K562 (cell line): ENCODE measurements at regions not wholly inside any gene's neighbourhood (a gene's known extent, or its start where the extent isn't known, plus 50 kb on each side); places are given as distances from the start of the nearest gene placed in this dataset.

Source experiments
- ATAC-seq: fragments of 200-7000 bp; cut with Tn5 transposase; 3 replicates; pipeline ENCODE4 v1.9.1; 2020; ENCODE audit warnings: moderate library complexity
- BruUV-seq: library from RNA; stranded (reverse); fragments of 400-500 nt; replicated peaks from 2 replicates; lab custom pipeline; 2021; lab: Mats Ljungman, UMichigan
- CTCF ChIA-PET: fragments of 300-600 bp; formaldehyde crosslinking; extraction: SDS; loops from one replicate; lab custom pipeline; 2021; ENCODE audit warnings: low intra/inter-chr PET ratio; lab: Yijun Ruan, JAX
- POLR2A ChIA-PET: fragments of 300-600, 350-650 bp; sonication (Branson Sonifier 250); formaldehyde crosslinking; extraction: SDS; loops from one replicate; lab custom pipeline; 2021; ENCODE audit warnings: antibody characterized with exemption, inconsistent platforms; lab: Yijun Ruan, JAX
- DNase-seq, 4 experiments: peaks; one replicate each; pipeline versions ENCODE4 v3.0.0 to v3.0.0-alpha.2; 2011 to 2018; ENCODE audit warnings: low spot score in 3 of 4, mixed read lengths in 3 of 4; ENCODE audit errors: extremely low read depth in 1 of 4
- FAIRE-seq: peaks from 2 replicates; lab custom pipeline; 2011; peaks lifted over from hg19 to GRCh38; lab: Jason Lieb, UNC
- H2AFZ ChIP-seq: 2 replicates; pipeline ENCODE4 v1.6.0; 2011; ENCODE audit warnings: low read depth, low read length, control low read depth, inconsistent platforms
- H3K27ac ChIP-seq: fragments of 200-600 bp; 3 replicates; pipeline ENCODE4 v1.8.0; 2011; ENCODE audit warnings: low read depth, mild to moderate bottlenecking, control low read depth, inconsistent platforms, low read length, moderate library complexity, mixed read lengths; ENCODE audit errors: extremely low read depth
- H3K27me3 ChIP-seq, 2 experiments: fragments of 300-600 bp in 1 of 2; 2 replicates in 1 of 2; 3 replicates in 1 of 2; pipeline versions ENCODE4 v1.6.0 to v1.8.0; 2011; ENCODE audit warnings: inconsistent platforms in 2 of 2, low read length in 2 of 2, mild to moderate bottlenecking in 1 of 2, mixed read lengths in 1 of 2, moderate library complexity in 1 of 2; ENCODE audit not compliant: control insufficient read depth in 2 of 2, insufficient read depth in 2 of 2
- H3K36me3 ChIP-seq: fragments of 300-600 bp; 3 replicates; pipeline ENCODE4 v1.8.0; 2011; ENCODE audit warnings: mild to moderate bottlenecking, low read length, inconsistent platforms; ENCODE audit not compliant: control insufficient read depth, insufficient read depth
- H3K4me1 ChIP-seq, 2 experiments: fragments of 200-600 bp in 1 of 2; replicated peaks in 1 of 2; 2 replicates in 1 of 2; 3 replicates in 1 of 2; pipeline versions ENCODE4 v1.5.1 to v1.8.0; 2011; ENCODE audit warnings: inconsistent platforms in 2 of 2, low read length in 2 of 2, mild to moderate bottlenecking in 1 of 2, mixed read lengths in 1 of 2, moderate library complexity in 1 of 2; ENCODE audit not compliant: control insufficient read depth in 2 of 2, insufficient read depth in 2 of 2
- H3K4me2 ChIP-seq: 2 replicates; pipeline ENCODE4 v1.6.1; 2011; ENCODE audit warnings: low read length, control low read depth, inconsistent platforms, mixed read lengths; ENCODE audit not compliant: insufficient read depth
- H3K4me3 ChIP-seq: fragments of 200-600 bp; sonication (generic), shearing (Covaris generic); 2 replicates; pipeline ENCODE4 v1.5.1; 2016; ENCODE audit warnings: control low read depth, inconsistent platforms
- H3K79me2 ChIP-seq: fragments of 200-600 bp; 3 replicates; pipeline ENCODE4 v1.8.0; 2011; ENCODE audit warnings: low read length, inconsistent platforms; ENCODE audit not compliant: control insufficient read depth, insufficient read depth
- H3K9ac ChIP-seq, 2 experiments: 2 replicates each; pipeline versions ENCODE4 v1.6.0 to v1.6.1; 2011; ENCODE audit warnings: low read depth in 2 of 2, low read length in 2 of 2, control low read depth in 1 of 2, inconsistent platforms in 1 of 2, mild to moderate bottlenecking in 1 of 2, mixed read lengths in 1 of 2; ENCODE audit not compliant: insufficient read depth in 1 of 2
- H3K9me1 ChIP-seq: one replicate; pipeline ENCODE4 v1.6.0; 2011; ENCODE audit warnings: inconsistent platforms, mild to moderate bottlenecking, low read length, moderate library complexity; ENCODE audit not compliant: control insufficient read depth, insufficient read depth
- H3K9me3 ChIP-seq: replicated peaks from 2 replicates; pipeline ENCODE4 v1.5.1; 2011; ENCODE audit warnings: low read depth, low read length, inconsistent platforms; ENCODE audit not compliant: control insufficient read depth, insufficient read depth
- H4K20me1 ChIP-seq: replicated peaks from 2 replicates; pipeline ENCODE4 v1.6.1; 2011; ENCODE audit warnings: low read length, inconsistent platforms, mixed read lengths; ENCODE audit not compliant: control insufficient read depth, insufficient read depth
- CBFB ChIP-seq: sonication (generic); formaldehyde crosslinking; IDR thresholded peaks from 2 replicates; pipeline ENCODE4 v1.4.0; 2020; ENCODE audit warnings: mild to moderate bottlenecking, missing genetic modification reagents
- FUS ChIP-seq: fragments of 200-400 bp; formaldehyde crosslinking; optimal IDR thresholded peaks from 2 replicates; pipeline ENCODE3; 2017; ENCODE audit warnings: low read depth, low read length
- ILF3 ChIP-seq: fragments of 450-650 bp; IDR thresholded peaks from 2 replicates; pipeline ENCODE4 v1.6.1; 2018; ENCODE audit warnings: antibody characterized with exemption, mild to moderate bottlenecking, moderate library complexity, borderline replicate concordance
- MCM2 ChIP-seq: fragments of 450-650 bp; IDR thresholded peaks from 2 replicates; pipeline ENCODE4 v1.6.1; 2017; ENCODE audit warnings: low read depth, mild to moderate bottlenecking
- MCM3 ChIP-seq: fragments of 450-650 bp; IDR thresholded peaks from 2 replicates; pipeline ENCODE4 v1.6.1; 2016
- POU5F1 ChIP-seq: fragments of 150-350 bp; IDR thresholded peaks from 2 replicates; pipeline ENCODE4 v1.6.1; 2014; ENCODE audit warnings: borderline replicate concordance, low read length, low read depth, mild to moderate bottlenecking; ENCODE audit not compliant: partially characterized antibody
- SRF ChIP-seq, 2 experiments: fragments of 250-450, 450-650 bp in 1 of 2; sonication (Bioruptor Pico) in 1 of 2; sonication (generic) in 1 of 2; formaldehyde crosslinking; IDR thresholded peaks; 2 replicates each; pipeline versions ENCODE4 v1.5.0 to v1.5.1; 2020 to 2022; ENCODE audit warnings: mild to moderate bottlenecking in 1 of 2, missing genetic modification reagents in 1 of 2
- ZKSCAN8 ChIP-seq: fragments of 200-800 bp; sonication (Bioruptor generic); IDR thresholded peaks from 2 replicates; pipeline ENCODE4 v1.6.1; 2016; ENCODE audit warnings: missing genetic modification characterization, missing compliant biosample characterization
- WGBS: fragments of 100-300 bp; shearing (Covaris generic); methylation state at CpG from one replicate; pipeline ENCODE4 v1.1.6; 2016; ENCODE audit warnings: low coverage, mixed read lengths; ENCODE audit not compliant: insufficient coverage; ENCODE audit errors: missing lambda C conversion rate; 5-methylcytosine and 5-hydroxymethylcytosine counted together
- in situ Hi-C: fragments of 300-500 bp; cut with MboI; formaldehyde crosslinking; loops from 4 replicates; pipeline ENCODE4 v1.15.0; 2018; ENCODE audit warnings: inconsistent platforms, mixed read lengths
- intact Hi-C: fragments of 100-400 bp; cut with micrococcal nuclease; formaldehyde crosslinking; loops from 2 replicates; pipeline ENCODE4 v1.14.2; 2022
- TF ChIP-seq, protein P1 (sequence below): fragments of 250-450 bp; sonication (Bioruptor Pico); IDR thresholded peaks from 2 replicates; pipeline ENCODE4 v1.5.0; 2021; ENCODE audit warnings: mild to moderate bottlenecking, borderline replicate concordance
- TF ChIP-seq, protein P2 (sequence below): fragments of 450-650 bp; conservative IDR thresholded peaks from 2 replicates; pipeline ENCODE4 v1.6.1; 2016; ENCODE audit warnings: missing genetic modification characterization, low read depth, mild to moderate bottlenecking, control low read depth, missing compliant biosample characterization
- TF ChIP-seq, protein P3 (sequence below): fragments of 250-450 bp; sonication (Bioruptor Pico); IDR thresholded peaks from 2 replicates; pipeline ENCODE4 v1.4.0; 2020; ENCODE audit warnings: mild to moderate bottlenecking, moderate library complexity, borderline replicate concordance
- TF ChIP-seq, protein P4 (sequence below): fragments of 450-650 bp; formaldehyde crosslinking; IDR thresholded peaks from 2 replicates; pipeline ENCODE4 v1.4.0; 2020; ENCODE audit warnings: mild to moderate bottlenecking, mixed read lengths
- TF ChIP-seq, protein P5 (sequence below): fragments of 250-450 bp; sonication (Bioruptor Pico); IDR thresholded peaks from 2 replicates; pipeline ENCODE4 v1.8.0; 2021; ENCODE audit warnings: mild to moderate bottlenecking, moderate library complexity

DNA sequence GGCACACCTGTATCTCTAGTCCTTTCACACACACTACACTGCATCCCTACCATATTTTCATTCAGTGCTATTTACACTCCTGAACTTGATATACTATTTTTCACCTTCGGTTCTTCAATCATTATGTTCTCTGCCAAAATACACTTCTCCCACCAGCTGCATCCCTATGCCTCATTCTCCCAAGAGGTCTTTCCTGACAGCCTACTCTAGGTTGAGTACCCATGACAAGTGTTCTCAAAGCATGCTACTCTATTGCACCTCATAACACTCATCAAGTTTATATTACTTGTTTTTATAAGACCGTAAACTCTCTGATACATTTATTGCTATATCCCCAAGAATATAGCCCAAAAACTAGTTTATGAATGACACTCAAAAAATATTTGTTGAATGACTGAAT lies 549.5 kb downstream of the PYDC2 start:
- WGBS = 0% methylated on average over 2 of the region's 2 CpGs
- H3K4me1 ChIP-seq = no peaks in the 10 kb centered on the region
- DNase-seq = no peak
- intact Hi-C loops (no loop called here), in situ Hi-C loops (no loop called here)
- no peak overlapping the region for H2AFZ ChIP-seq
- no peak for FAIRE-seq
- no peaks in the 10 kb centered on the region for H4K20me1 ChIP-seq
- no peak overlapping the region for H3K4me3 ChIP-seq
- no peaks in the 10 kb centered on the region for H3K79me2 ChIP-seq
- no TSS peak for BruUV-seq
- no peak for ATAC-seq
- H3K9ac ChIP-seq = no peak overlapping the region
- no peaks in the 10 kb centered on the region for H3K36me3 ChIP-seq
- no peaks in the 10 kb centered on the region for H3K9me1 ChIP-seq
- H3K27me3 ChIP-seq = no peaks in the 10 kb centered on the region
- ChIA-PET CTCF (no interaction called here), POLR2A (interaction anchor here (1.0 kb wide), 1 partner anchor 10 kb away, joined by 3 read pairs; no protein-coding TSS in a partner anchor)
- no peak overlapping the region for H3K27ac ChIP-seq
- no peak overlapping the region for H3K4me2 ChIP-seq
- H3K9me3 ChIP-seq = no peaks in the 10 kb centered on the region; the same call in 1 of the 2 replicates
- TF ChIP-seq, protein P1, sequence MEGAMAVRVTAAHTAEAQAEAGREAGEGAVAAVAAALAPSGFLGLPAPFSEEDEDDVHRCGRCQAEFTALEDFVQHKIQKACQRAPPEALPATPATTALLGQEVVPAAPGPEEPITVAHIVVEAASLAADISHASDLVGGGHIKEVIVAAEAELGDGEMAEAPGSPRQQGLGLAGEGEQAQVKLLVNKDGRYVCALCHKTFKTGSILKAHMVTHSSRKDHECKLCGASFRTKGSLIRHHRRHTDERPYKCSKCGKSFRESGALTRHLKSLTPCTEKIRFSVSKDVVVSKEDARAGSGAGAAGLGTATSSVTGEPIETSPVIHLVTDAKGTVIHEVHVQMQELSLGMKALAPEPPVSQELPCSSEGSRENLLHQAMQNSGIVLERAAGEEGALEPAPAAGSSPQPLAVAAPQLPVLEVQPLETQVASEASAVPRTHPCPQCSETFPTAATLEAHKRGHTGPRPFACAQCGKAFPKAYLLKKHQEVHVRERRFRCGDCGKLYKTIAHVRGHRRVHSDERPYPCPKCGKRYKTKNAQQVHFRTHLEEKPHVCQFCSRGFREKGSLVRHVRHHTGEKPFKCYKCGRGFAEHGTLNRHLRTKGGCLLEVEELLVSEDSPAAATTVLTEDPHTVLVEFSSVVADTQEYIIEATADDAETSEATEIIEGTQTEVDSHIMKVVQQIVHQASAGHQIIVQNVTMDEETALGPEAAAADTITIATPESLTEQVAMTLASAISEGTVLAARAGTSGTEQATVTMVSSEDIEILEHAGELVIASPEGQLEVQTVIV = no peak
- TF ChIP-seq ZKSCAN8 (no peak), FUS (no peak), ILF3 (no peak), CBFB (no peak), SRF (CRISPR knock-in tag; IDR thresholded peaks at IDR 0.05) (no peak), POU5F1 (no peak), MCM2 (no peak), MCM3 (no peak)
- TF ChIP-seq, protein P2, sequence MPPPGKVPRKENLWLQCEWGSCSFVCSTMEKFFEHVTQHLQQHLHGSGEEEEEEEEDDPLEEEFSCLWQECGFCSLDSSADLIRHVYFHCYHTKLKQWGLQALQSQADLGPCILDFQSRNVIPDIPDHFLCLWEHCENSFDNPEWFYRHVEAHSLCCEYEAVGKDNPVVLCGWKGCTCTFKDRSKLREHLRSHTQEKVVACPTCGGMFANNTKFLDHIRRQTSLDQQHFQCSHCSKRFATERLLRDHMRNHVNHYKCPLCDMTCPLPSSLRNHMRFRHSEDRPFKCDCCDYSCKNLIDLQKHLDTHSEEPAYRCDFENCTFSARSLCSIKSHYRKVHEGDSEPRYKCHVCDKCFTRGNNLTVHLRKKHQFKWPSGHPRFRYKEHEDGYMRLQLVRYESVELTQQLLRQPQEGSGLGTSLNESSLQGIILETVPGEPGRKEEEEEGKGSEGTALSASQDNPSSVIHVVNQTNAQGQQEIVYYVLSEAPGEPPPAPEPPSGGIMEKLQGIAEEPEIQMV = no peak
- TF ChIP-seq, protein P3, sequence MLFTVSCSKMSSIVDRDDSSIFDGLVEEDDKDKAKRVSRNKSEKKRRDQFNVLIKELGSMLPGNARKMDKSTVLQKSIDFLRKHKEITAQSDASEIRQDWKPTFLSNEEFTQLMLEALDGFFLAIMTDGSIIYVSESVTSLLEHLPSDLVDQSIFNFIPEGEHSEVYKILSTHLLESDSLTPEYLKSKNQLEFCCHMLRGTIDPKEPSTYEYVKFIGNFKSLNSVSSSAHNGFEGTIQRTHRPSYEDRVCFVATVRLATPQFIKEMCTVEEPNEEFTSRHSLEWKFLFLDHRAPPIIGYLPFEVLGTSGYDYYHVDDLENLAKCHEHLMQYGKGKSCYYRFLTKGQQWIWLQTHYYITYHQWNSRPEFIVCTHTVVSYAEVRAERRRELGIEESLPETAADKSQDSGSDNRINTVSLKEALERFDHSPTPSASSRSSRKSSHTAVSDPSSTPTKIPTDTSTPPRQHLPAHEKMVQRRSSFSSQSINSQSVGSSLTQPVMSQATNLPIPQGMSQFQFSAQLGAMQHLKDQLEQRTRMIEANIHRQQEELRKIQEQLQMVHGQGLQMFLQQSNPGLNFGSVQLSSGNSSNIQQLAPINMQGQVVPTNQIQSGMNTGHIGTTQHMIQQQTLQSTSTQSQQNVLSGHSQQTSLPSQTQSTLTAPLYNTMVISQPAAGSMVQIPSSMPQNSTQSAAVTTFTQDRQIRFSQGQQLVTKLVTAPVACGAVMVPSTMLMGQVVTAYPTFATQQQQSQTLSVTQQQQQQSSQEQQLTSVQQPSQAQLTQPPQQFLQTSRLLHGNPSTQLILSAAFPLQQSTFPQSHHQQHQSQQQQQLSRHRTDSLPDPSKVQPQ (CRISPR knock-in tag) = no peak
- TF ChIP-seq, protein P4, sequence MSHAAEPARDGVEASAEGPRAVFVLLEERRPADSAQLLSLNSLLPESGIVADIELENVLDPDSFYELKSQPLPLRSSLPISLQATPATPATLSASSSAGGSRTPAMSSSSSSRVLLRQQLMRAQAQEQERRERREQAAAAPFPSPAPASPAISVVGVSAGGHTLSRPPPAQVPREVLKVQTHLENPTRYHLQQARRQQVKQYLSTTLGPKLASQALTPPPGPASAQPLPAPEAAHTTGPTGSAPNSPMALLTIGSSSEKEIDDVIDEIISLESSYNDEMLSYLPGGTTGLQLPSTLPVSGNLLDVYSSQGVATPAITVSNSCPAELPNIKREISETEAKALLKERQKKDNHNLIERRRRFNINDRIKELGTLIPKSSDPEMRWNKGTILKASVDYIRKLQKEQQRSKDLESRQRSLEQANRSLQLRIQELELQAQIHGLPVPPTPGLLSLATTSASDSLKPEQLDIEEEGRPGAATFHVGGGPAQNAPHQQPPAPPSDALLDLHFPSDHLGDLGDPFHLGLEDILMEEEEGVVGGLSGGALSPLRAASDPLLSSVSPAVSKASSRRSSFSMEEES (CRISPR knock-in tag) = no peak
- TF ChIP-seq, protein P5, sequence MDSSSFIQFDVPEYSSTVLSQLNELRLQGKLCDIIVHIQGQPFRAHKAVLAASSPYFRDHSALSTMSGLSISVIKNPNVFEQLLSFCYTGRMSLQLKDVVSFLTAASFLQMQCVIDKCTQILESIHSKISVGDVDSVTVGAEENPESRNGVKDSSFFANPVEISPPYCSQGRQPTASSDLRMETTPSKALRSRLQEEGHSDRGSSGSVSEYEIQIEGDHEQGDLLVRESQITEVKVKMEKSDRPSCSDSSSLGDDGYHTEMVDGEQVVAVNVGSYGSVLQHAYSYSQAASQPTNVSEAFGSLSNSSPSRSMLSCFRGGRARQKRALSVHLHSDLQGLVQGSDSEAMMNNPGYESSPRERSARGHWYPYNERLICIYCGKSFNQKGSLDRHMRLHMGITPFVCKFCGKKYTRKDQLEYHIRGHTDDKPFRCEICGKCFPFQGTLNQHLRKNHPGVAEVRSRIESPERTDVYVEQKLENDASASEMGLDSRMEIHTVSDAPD (CRISPR knock-in tag) = no peak
